Loucy (cell line): ENCODE measurements at regions not wholly inside any gene's neighbourhood (a gene's known extent, or its start where the extent isn't known, plus 50 kb on each side); places are given as distances from the start of the nearest gene placed in this dataset.

Source experiments
- EZH2phosphoT487 ChIP-seq: fragments of 200-600 bp; IDR thresholded peaks from 2 replicates; pipeline ENCODE4 v1.6.1; 2018; ENCODE audit warnings: antibody characterized with exemption, mild to moderate bottlenecking, moderate library complexity, borderline replicate concordance
- TF ChIP-seq, protein P1 (sequence below): fragments of 200-600 bp; sonication (generic); conservative IDR thresholded peaks from 2 replicates; pipeline ENCODE4 v1.5.1; 2014; ENCODE audit warnings: mild to moderate bottlenecking, antibody characterized with exemption, low read length

DNA sequence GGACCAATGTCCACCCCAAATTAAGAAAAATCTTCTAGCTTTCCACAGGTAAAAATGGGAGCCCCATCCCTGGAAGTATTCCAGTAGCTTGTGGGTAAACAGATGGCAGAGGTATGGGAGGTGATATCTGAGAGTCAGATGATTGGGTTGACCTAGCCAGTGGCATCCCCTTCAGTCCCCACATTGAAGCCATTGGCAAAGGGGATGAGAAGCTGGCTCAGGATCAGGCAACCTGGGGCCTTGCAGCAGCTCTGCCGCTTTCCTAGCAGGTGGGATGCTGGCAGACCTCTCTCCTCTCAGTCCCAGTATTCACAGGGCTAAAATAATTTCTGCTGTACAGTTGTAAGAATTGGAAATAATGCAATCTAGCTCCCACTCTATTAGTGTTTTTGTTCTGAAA is 108.9 kb upstream of the KCNG1 start:
- TF ChIP-seq, protein P1, sequence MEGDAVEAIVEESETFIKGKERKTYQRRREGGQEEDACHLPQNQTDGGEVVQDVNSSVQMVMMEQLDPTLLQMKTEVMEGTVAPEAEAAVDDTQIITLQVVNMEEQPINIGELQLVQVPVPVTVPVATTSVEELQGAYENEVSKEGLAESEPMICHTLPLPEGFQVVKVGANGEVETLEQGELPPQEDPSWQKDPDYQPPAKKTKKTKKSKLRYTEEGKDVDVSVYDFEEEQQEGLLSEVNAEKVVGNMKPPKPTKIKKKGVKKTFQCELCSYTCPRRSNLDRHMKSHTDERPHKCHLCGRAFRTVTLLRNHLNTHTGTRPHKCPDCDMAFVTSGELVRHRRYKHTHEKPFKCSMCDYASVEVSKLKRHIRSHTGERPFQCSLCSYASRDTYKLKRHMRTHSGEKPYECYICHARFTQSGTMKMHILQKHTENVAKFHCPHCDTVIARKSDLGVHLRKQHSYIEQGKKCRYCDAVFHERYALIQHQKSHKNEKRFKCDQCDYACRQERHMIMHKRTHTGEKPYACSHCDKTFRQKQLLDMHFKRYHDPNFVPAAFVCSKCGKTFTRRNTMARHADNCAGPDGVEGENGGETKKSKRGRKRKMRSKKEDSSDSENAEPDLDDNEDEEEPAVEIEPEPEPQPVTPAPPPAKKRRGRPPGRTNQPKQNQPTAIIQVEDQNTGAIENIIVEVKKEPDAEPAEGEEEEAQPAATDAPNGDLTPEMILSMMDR, result no peak
- no peak for TF ChIP-seq EZH2phosphoT487
